Esophagus squamous epithelium (tissue), 5 donors: ENCODE measurements at regions not wholly inside any gene's neighbourhood (a gene's known extent, or its start where the extent isn't known, plus 50 kb on each side); places are given as distances from the start of the nearest gene placed in this dataset.

Experiments
- DNase-seq: peaks from one replicate; lab custom pipeline; 2025; lab: John Stamatoyannopoulos, UW
- H3K27ac ChIP-seq, 4 donors: fragments of 200-600 bp; sonication (generic); one replicate each; pipeline ENCODE4 v1.5.1; 2016 to 2019; ENCODE audit warnings: mild to moderate bottlenecking in 1 of 4
- H3K27me3 ChIP-seq, 4 donors: fragments of 200-600 bp; sonication (generic); 1 replicate in 3 of 4; 2 replicates in 1 of 4; pipeline versions ENCODE4 v1.5.1 to v1.6.0; 2017 to 2021; ENCODE audit warnings: antibody characterized with exemption in 1 of 4
- H3K36me3 ChIP-seq, 3 donors: fragments of 200-600 bp; sonication (generic); one replicate each; pipeline ENCODE4 v1.5.1; 2016 to 2019
- H3K4me1 ChIP-seq, 3 donors: fragments of 200-600 bp; sonication (generic); one replicate each; pipeline ENCODE4 v1.5.1; 2017 to 2019
- H3K4me3 ChIP-seq, 4 donors: fragments of 200-600 bp; sonication (generic); 1 replicate in 3 of 4; 2 replicates in 1 of 4; pipeline ENCODE4 v1.5.1; 2016 to 2019; ENCODE audit warnings: mild to moderate bottlenecking in 2 of 4, moderate library complexity in 1 of 4
- H3K9me3 ChIP-seq, 3 donors: fragments of 200-600 bp; sonication (generic); one replicate each; pipeline ENCODE4 v1.5.1; 2016 to 2019
- POLR2A ChIP-seq, 4 donors: fragments of 450-650 bp; IDR thresholded peaks; one replicate each; pipeline ENCODE4 v1.6.1; 2017; ENCODE audit warnings: antibody characterized with exemption in 4 of 4, mild to moderate bottlenecking in 4 of 4, moderate library complexity in 3 of 4
- WGBS, 2 donors: methylation state at CpG; one replicate each; pipeline ENCODE4 v1.1.5; 2018; 5-methylcytosine and 5-hydroxymethylcytosine counted together
- intact Hi-C: fragments of 100-400 bp; cut with DNase I; formaldehyde crosslinking; loops from one replicate; pipeline ENCODE4 v1.15.0; 2022
- TF ChIP-seq, protein P1 (sequence below), 6 experiments: fragments of 450-650 bp in 4 of 6; fragments of 200-600 bp in 2 of 6; sonication (generic) in 2 of 6; IDR thresholded peaks; one replicate each; pipeline ENCODE4 v1.5.1; 2016 to 2019; ENCODE audit warnings: antibody characterized with exemption in 6 of 6, mild to moderate bottlenecking in 4 of 6, moderate library complexity in 4 of 6
- donor health status: DM: yes; HTN: yes; CAD: no.

DNA sequence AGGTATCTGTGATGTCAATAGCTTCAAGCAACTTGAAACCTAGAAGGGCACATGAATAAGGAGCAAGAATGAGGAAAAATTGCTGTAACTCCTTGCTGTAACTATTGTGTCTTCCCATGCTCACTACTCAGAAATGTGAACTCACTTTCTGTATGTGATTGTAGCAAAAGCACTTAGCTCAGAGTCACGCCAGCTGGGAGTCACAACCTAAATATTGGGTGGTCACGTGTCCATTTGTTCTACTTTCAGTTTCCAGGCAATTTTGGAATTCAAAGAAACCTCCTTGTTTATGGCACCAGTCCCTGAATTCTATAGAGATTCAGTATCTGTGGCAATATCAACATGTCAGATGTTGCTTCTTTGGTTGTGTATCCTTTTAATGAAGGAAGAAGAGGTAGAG lies 241.6 kb upstream of the AZI2 start:
- no peak for DNase-seq
- no peak for TF ChIP-seq POLR2A (IDR thresholded peaks at IDR 0.05)
- TF ChIP-seq, protein P1, sequence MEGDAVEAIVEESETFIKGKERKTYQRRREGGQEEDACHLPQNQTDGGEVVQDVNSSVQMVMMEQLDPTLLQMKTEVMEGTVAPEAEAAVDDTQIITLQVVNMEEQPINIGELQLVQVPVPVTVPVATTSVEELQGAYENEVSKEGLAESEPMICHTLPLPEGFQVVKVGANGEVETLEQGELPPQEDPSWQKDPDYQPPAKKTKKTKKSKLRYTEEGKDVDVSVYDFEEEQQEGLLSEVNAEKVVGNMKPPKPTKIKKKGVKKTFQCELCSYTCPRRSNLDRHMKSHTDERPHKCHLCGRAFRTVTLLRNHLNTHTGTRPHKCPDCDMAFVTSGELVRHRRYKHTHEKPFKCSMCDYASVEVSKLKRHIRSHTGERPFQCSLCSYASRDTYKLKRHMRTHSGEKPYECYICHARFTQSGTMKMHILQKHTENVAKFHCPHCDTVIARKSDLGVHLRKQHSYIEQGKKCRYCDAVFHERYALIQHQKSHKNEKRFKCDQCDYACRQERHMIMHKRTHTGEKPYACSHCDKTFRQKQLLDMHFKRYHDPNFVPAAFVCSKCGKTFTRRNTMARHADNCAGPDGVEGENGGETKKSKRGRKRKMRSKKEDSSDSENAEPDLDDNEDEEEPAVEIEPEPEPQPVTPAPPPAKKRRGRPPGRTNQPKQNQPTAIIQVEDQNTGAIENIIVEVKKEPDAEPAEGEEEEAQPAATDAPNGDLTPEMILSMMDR (IDR thresholded peaks at IDR 0.05) = no peak
- H3K9me3 ChIP-seq = no peaks in the 10 kb centered on the region

DNA sequence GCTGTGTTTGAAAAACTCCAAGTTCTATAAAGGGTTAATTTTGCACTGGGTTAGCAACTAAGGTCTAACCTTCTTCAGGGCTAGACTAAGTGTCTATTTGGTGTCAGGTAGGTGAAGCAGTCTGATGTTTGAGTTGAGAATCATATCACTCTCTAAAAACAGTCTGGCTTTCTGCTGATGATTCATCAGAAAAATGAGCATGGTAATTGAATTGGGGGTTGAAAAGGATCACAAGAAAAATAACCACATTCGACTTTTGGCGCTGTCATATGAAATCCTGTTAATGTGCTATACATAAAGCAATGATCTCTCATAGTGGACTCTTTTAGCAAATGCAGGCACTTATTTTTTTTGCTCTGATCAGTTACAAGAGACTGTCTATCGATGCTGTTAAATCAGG lies 242.2 kb upstream of the AZI2 start:
- intact Hi-C loops = no loop called here
- H3K9me3 ChIP-seq = no peaks in the 10 kb centered on the region
- no peak for TF ChIP-seq POLR2A (IDR thresholded peaks at IDR 0.05)
- TF ChIP-seq, protein P1 (IDR thresholded peaks at IDR 0.05) = no peak
- no peaks in the 10 kb centered on the region for H3K36me3 ChIP-seq
- H3K4me3 ChIP-seq = peak overlapping the region in 1 of 4 donors; percentile 23
- H3K4me1 ChIP-seq = no peaks in the 10 kb centered on the region
- H3K27me3 ChIP-seq = no peaks in the 10 kb centered on the region
- 42 to 75% methylated on average over 3 of the region's 3 CpGs for WGBS, 2 donors
- DNase-seq = no peak
- no peak overlapping the region for H3K27ac ChIP-seq

More for the DNA sequence above, 241.6 kb upstream of the AZI2 start:
- Histone ChIP-seq H3K36me3 (no peaks in the 10 kb centered on the region), H3K4me1 (no peaks in the 10 kb centered on the region), H3K27me3 (no peaks in the 10 kb centered on the region), H3K4me3 (peak overlapping the region in 1 of 4 donors; percentile 23), H3K27ac (no peak overlapping the region)
- 39 to 59% methylated on average over 2 of the region's 2 CpGs for WGBS, 2 donors
- intact Hi-C loops = no loop called here

DNA sequence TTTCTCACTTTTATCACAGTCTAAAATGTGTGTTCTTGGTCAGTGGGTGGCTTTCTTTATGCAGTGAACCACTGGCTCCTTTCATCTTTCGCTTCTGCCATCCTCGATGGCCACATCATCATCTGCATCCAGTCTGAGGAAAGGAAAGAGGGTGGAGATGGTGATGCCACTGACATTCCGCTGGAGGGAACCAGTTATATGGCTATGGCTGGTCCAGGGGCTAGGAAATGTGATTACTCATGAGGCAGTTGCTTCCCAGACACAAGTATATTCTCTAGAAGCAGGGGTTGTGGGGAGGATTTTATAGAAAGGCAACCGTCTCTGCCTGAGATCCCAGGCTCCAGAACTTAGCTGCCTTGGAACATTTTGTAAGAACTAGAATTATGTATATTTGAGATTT lies 246.7 kb upstream of the AZI2 start:
- no peaks in the 10 kb centered on the region for H3K36me3 ChIP-seq
- H3K27me3 ChIP-seq = no peaks in the 10 kb centered on the region
- H3K27ac ChIP-seq = no peak overlapping the region
- no peaks in the 10 kb centered on the region for H3K4me1 ChIP-seq
- TF ChIP-seq, protein P1 (IDR thresholded peaks at IDR 0.05) = no peak
- TF ChIP-seq POLR2A (IDR thresholded peaks at IDR 0.05) = no peak
- H3K9me3 ChIP-seq = no peaks in the 10 kb centered on the region
- no peak overlapping the region for H3K4me3 ChIP-seq
- intact Hi-C loops = no loop called here
- no peak for DNase-seq
- 65 to 80% methylated on average over 4 of the region's 4 CpGs for WGBS, 2 donors

DNA sequence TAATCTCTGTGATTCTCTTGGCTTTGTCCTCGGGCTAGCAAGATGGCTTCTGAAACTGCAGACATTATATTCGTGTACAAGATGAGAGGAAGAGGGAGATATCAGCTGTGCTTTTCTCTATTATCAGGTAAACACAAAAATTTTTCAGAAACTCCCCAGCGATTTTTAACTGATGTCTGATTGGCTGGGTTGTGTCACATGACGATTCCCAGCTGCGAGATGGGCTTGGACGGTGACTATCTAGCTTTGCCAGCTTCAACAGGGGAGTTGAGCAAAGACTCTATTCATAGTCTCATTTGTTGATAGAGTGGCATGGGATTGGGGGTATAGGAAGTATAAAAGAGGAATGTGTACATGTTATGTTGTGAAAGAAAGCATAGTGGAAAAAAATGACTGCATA lies 248.8 kb upstream of the AZI2 start:
- Histone ChIP-seq H3K36me3 (no peaks in the 10 kb centered on the region), H3K27ac (no peak overlapping the region), H3K27me3 (no peaks in the 10 kb centered on the region), H3K4me1 (no peaks in the 10 kb centered on the region), H3K9me3 (no peaks in the 10 kb centered on the region), H3K4me3 (no peak overlapping the region)
- no peak for DNase-seq
- WGBS, 2 donors = 75 to 86% methylated on average over 6 of the region's 6 CpGs
- intact Hi-C loops = no loop called here
- TF ChIP-seq, protein P1 (IDR thresholded peaks at IDR 0.05) = no peak
- no peak for TF ChIP-seq POLR2A (IDR thresholded peaks at IDR 0.05)

DNA sequence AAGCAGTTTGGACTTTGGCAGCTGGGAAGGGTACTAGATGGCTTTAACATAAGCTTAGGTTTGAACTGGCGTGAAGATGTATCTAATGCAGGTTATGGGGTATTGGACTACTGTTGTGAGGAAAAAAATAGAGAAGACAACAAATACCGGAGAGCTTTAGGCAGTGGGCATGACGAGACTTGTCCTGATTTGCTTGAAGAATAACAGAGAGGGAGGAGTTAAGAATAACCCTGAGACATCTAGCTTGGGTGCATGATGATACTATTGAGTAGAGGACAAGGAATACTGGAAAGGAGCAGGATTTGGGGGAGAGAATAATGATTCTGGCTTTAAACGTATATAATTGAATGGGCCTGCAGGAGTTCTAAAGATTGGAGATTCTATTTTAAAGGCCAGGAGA lies 249.5 kb upstream of the AZI2 start:
- intact Hi-C loops = no loop called here
- no peaks in the 10 kb centered on the region for H3K4me1 ChIP-seq
- H3K36me3 ChIP-seq = no peaks in the 10 kb centered on the region
- WGBS, 2 donors = 52 to 58% methylated on average over 4 of the region's 4 CpGs
- DNase-seq = no peak
- TF ChIP-seq, protein P1 (IDR thresholded peaks at IDR 0.05) = no peak
- TF ChIP-seq POLR2A (IDR thresholded peaks at IDR 0.05) = no peak
- H3K9me3 ChIP-seq = no peaks in the 10 kb centered on the region
- H3K27me3 ChIP-seq = no peaks in the 10 kb centered on the region
- H3K4me3 ChIP-seq = no peak overlapping the region
- no peak overlapping the region for H3K27ac ChIP-seq
